ENCODE measurements at regions not wholly inside any gene's neighbourhood (a gene's known extent, or its start where the extent isn't known, plus 50 kb on each side); places are given as distances from the start of the nearest gene placed in this dataset.
"Not testable (repeated sequence)": the region's sequence is repeated elsewhere in the genome, so short reads cannot be mapped to it uniquely, and the experiment has no call there.

DNA sequence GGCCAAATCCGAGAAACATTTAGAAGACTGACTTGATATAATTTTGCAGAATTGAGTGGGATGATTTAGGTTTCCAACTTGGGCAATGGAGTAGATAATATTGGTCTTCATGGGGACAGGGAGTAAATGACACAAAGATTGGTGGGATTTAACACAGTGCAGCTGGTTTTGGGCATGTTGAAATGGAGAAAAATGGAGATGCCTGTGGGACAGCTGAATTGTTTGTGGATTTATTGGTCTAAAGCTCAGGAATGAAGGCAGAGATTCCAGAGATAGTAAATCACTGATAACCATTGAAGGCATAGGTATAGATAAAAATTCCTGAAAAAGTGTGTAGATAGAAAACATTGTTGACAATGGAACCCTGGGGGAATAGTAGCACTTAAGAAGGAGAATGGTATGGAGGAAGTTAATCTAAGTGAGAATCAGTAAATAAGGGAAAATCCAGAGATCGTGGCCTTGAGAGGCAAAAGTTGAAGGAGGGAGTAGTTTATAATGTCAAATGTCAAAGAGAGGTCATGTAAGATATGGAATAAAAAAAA is 120.9 kb upstream of the ATP2B1 start:
- no peak for DNase-seq

DNA sequence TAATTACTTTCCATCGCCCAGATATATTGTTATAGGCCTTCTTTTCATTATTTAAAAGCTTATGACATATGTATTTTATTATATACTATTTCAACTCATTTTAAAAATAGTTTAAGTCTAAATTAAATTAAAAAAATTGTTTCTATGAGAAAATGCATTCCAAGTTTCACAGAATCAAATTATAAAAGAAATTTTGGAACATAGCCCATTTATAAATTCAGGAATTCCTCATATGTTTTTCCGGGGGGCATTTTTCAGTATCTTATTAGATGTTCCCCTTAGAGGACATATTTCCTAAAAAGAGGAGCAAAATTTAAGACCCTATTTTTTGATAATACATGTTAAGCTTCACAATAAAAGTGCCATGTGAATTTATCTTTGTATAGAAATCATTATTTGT is 119.9 kb upstream of the ATP2B1 start:
- DNase-seq: no peak

DNA sequence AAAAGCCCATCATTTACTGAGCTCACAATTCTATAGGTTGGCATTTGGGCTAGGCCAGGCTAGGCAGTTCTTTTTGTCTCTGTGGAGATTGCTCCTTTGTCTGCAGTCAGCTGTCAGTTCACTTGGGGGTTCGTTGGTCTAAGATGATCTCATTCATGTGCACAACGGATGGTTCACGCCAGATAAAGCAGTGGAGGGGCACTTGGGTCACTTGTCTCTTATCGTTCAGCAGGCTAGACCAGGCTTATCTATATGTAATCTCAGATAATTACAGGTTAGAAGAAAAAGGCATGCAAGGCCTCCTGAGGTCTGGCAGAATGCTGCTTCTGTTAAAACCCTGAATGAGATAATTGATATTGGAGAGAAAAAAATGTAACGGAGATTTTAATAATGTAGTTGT is 119.0 kb upstream of the ATP2B1 start:
- DNase-seq: no peak

DNA sequence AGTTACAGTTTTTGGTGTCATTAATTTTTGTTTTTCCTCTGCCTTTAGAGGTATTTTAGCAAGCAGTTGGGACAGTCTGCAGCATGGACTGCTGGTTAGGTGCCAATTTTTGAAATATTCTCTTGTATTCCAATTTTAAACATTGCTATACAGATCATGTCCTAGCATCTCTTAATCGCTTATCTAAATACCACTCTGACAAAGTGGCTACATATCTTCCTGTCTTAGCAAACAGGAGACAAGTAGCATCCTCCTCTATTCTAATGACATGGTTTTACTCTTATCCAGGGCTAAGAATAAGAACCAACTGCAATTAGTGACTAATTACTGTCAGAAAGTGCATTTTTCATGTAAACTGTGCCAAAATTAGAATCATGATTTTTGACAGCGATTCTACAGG is 117.8 kb upstream of the ATP2B1 start:
- DNase-seq: no peak

DNA sequence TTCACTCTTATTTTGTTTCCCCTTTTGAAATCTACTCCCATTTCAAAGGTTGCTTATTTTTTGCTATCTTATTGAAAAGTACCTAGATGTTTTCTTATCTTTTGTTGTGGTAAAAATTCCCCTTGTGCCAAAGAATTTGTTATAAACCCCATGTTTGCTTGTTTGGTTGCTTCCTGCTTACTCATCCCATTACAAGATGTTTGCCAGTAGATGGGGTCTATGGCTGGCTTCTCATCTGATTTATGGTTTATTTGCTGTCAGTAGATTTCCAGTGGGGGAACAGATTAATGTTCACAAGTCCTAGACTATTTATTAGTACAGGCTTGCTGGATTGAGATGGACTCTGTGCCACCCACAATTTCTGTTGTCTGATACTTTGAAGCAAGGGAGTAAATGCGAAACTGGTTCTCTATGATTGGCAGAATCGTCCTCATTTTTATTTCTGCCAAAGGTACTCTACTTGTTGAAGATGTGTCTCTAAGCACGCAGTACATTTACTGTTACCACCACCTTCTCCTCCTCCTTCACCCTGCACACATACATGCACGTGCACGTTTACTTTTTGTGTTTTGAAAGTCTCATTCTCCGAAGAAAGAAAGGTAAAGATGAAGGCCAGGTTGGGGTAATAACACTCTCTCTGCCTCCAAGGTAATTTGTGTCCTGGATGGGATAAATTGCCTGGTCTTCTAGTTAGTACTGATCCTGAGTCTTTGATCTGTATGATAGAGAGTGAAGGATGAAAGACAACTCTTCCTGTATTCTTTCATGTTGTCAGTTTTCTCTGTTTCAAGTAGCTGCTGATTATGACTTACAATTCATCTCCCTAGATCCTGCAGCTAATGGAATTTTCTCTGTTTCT is 117.2 kb upstream of the ATP2B1 start:
- no peak for DNase-seq

DNA sequence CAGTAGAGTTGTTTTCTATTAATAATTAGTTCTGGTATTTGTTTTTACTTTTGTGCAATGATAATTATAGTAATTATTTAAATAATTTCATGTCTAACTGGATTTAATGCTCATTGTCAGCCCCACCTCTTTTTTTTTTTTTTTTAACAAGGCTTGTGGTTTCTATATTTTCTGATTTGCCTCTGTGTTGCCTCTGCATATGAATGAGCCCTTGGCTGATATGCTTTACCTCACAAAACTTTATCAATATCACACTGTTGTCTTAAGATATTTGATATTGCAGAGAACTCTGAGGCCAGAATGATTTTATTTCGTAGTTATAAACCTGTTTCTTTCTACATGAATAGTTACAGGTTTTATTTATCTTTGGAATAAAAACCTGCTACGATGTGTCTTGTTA is 116.2 kb upstream of the ATP2B1 start:
- no peak for DNase-seq

DNA sequence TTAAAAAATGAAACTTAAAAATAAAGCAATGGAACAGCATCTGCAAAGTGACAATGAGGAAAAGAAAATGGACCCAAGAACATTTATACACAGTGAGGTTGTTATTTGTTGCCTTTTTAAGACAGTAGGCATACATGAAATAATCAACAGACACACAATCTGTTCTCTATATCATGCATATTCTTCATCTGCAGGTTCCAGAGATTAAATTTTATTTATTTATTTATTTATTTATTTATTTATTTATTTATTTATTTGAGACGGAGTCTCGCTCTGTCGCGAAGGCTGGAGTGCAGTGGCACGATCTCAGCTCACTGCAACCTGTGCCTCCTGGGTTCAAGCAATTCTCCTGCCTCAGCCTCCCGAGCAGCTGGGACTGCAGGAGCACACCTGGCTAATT is 114.4 kb upstream of the ATP2B1 start:
- not testable (repeated sequence) for DNase-seq

DNA sequence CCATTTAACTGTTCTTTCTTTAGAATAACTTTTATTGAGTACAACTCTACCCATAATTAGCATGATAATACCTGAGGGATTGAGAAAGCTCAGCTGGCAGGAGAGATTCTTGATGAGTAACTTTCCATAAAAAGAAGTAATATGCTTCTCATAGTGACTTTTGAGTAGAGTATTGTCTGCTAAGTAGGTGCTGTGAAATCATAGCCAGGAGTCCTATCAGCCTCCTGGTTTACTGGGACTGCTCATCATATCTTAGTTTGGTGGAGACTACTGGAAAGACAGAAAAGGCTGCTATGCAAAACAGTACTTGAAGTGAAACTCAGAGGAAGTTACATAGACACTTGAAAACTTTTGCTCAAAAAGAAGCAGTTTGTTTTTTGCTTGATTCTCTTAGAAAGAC is 113.3 kb upstream of the ATP2B1 start:
- DNase-seq: no peak

DNA sequence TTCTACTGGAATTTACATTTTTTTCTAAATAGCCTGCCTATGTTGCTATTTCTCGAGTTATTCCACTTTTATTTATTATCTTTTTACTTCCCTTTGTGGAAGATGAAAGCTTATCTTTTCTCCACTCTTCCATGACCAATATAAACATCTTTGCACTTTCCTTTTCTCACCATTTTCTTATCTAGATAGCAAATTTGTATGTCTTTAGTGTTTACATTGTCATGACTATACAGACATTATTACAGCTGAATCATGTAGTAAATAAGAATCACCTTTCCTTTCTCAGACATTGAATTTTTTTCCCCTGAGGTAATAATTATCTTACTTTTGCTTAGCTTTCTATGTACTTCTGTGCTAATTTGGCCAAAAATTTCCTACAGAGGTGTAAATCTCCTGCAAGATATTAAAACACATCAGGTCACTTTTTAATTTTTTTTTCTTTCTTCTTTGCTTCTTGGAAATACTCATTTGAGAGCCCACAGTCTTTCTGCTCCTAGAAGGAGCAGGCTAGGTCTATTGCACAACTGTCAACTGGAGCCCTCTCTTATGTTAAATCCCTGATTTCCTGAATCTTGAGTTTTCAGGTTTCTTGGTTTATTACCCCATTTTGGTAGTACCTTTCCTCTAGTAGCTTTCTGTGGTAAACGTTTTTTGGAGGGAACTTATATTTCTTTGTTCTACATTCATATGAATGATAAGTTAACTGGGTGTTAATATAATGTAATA is 109.0 kb upstream of the ATP2B1 start:
- DNase-seq: no peak

DNA sequence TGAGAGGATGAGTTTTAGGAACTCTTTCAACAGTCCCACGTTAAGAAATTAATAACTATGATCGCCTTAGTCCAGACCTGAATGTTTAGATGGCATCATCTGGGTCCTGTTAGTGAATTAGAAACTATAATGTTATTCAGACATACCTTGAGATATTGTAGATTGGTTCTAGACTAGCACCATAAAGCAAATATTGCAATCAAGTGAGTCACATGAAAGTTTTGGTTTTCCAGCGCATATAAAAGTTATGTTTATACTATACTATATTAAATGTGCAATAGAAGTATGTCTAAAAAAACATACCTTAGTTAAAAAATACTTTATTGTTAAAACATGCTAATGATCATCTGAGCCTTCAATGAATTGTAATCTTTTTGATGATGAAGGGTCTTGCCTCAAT is 106.6 kb upstream of the ATP2B1 start:
- no peak for DNase-seq

DNA sequence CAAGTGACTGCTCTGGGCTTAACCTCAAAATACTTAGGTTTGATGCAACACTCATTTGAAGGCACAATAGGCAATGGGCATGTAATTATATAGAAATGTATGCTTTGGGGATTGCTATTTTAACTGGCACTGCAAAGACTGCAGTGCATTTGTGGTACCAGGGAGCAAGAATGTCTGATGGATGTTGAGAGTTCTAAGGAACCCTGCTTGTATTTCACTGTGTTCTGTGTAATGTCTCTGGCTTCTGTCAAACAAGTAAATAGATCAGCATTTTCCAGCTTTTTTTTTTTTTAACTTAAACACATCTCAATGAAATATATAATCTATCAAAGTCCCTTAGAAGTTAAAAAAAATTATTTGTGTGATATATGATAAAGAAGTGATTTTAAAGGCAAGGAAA is 94.8 kb upstream of the ATP2B1 start:
- no peak for DNase-seq

DNA sequence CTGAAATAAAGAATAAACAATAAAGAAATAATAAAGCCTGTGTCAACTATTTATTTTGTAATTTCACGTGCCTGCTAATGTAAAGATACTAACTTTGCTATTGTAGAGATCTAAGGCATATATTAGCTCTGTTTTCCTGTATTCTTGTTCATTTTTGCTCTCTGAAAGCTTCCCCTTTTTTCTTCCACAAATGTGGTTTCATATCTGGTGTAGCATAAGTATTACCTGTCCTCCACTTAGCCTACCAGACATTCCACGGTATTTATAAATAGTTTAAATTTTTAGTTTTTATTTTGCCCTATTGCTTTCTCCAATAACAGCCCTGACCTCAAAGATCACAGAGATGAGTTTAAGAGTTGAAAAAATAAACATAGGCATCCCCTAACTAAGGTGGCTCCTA is 92.6 kb upstream of the ATP2B1 start:
- no peak for DNase-seq

DNA sequence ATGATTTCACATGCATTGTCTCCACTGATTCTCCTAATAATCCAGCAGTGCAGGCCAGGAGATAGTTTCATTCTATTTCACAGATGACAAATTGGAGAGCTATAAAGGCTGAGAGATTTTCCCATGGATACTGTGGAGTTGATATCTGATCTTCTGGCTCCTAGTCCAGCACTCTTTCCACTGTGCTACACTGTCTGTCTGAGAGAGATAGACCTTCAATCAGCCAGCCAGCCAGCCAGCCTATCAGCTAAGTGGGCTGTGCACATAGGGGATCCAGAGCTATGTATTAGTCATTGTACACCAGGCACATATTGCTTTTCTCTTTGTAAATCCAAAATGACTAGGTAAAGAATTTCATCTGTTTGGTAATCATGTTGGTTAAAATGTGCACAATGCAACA is 91.8 kb upstream of the ATP2B1 start:
- DNase-seq: no peak

DNA sequence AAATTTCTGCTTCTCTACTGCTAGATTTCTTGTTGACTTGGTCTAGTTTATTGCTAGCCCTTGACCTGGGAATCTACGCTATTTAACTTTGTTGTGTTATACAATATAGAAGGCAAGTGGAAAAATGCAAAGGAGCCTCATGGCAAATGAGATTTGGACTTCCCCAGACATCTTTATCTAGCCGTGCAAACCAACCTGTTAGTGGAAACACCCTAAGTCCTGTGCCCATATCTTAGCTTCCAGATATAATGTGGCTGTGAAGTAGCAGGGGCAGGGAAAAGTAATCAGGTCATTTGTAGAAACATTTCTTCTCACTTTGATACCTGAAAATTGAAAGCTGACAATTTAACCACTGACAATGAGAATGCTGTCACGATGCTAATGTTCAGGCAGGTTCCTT is 90.7 kb upstream of the ATP2B1 start:
- no peak for DNase-seq

DNA sequence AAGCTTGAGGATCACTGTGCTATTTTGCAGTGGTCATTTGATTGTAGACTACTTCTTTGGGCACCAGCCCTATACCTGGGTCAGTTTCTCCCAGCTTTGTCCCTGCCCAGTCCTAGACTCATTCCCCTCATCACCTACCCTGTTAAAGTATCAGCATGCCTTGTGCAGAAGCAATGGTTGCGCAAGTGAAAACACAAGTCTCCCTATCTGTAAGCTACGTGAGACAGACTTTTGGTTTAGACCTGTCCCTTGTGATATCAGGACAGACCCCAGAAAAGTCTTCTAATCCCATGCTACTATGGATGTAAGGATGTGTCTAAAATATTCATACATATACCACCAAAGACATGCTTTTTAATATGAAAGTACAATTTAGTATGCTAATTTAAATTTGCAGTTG is 88.8 kb upstream of the ATP2B1 start:
- no peak for DNase-seq

DNA sequence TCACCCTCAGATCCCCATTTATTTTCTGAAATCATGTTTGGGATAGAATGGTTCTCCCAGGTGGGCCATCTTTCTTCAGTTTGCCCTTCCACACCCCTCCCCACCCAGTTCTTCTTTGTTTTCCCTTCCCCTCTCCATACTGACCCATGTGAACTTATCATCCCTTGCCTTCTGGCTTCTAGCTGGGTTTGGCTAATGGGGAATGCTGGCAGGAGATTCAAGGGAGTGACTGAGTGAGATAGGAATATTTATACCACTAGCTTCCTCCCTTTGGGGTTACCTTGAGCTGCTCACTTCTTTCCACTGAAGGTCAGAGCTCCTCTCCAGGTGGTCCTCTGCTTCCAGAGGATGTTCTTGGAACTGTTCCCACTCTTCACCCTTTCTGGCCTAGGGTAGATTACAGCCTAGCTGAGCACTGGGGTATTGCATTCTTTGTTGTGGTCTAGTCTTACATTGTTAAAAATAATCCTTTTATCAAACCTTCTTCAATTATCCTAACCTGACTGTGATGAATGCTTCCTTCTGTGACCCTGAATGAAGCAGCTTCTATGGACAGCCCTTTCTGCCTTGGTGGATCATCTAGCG is 88.3 kb upstream of the ATP2B1 start:
- DNase-seq: no peak

DNA sequence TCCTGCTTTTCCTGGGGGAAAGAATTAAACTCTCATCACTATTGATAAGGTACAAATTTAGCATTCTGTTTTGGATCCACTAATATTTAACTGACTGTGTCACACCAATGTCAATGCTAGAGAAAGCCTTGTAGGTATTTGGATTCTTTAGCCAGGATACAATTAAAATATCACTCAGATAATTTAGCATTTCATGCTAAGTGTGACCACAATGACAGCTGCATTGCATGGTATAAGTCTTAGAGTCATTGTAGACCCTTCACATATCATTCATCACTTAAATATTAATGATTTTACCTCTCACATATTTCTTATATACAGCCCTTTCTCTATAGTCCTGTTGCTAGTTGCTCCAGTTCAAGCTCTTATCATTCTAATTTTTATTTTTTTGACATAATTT is 85.3 kb upstream of the ATP2B1 start:
- DNase-seq: no peak

DNA sequence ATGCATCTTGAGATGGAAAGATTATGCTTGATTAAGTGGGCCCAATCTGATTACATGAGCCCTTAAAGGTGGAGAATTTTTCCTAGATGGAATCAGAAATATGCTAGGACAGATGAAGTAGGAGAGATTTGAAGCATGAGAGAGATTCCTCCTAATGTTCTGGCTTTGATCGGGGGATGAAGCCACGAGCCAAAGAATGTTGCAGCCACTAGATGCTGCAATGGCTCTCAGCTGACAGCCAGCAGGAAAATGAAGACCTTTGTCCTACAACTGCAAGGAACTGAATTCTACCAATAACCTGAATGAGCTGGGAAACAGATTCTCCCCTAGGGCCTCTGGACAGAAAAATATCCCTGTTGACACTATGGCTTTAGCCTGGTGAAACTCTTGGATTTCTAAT is 82.6 kb upstream of the ATP2B1 start:
- no peak for DNase-seq

DNA sequence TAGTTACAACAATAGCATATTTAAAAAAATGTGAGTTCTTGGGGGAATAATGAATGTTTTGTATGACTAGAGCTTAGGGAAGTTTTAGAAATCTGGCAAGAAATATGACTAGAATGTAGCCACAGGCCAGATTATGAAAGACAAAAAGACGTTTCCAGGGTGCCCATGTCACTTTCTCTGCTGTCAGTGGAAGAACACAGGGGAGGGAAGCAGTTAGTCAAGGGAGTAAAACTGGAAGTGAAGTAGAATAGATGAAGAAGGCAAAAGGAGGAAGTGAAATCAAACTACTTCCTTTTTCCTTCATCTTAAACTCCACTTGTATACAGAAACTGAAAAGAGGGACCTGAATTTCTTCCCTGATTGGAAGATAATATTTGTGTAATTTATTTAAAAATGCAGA is 81.2 kb upstream of the ATP2B1 start:
- DNase-seq: no peak

DNA sequence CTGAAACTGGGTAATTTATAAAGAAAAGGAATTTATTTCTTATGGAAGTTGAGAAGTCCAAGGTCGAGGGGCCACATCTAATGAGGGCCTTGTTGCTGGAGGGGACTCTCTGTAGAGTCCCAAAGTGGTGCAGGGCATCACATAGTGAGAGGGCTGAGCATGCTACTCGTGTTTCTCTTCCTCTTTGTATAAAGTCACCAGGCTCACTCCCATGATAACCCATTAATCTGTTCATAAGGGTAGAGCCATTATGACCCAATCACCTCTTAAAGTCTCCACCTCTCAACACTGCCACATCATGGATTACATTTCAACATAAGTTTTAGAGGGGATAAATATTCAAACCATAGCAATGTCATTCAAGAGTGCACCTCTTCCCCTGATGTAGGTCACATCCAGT is 79.1 kb upstream of the ATP2B1 start:
- DNase-seq: no peak

DNA sequence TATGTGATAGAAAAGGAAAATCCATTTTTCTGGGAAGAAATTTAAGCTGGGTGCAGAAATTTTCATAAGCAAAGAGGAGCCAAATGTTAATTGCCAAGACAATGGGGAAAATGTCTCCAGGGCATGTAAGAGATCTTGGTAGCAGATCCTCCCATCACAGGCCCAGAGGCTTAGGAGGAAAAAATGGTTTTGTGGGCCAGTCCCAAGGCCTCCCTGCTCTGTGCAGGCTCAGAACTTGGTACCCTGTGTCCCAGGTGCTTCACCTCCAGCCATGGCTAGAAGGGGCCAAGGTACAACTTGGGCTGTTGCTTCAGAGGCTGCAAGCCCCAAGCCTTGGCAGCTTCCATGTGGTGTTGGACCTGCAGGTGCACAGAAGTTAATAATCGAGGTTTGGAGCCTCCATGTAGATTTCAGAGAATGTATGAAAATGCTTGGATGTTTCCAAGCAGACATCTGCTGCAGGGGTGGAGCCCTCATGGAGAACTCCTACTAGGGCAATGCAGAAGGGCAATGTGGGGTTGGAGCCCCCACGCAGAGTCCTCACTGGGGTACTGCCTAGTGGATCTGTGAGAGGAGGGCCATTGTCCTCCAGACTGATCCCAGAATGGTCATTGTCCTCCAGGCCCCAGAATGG is 77.7 kb upstream of the ATP2B1 start:
- no peak for DNase-seq

DNA sequence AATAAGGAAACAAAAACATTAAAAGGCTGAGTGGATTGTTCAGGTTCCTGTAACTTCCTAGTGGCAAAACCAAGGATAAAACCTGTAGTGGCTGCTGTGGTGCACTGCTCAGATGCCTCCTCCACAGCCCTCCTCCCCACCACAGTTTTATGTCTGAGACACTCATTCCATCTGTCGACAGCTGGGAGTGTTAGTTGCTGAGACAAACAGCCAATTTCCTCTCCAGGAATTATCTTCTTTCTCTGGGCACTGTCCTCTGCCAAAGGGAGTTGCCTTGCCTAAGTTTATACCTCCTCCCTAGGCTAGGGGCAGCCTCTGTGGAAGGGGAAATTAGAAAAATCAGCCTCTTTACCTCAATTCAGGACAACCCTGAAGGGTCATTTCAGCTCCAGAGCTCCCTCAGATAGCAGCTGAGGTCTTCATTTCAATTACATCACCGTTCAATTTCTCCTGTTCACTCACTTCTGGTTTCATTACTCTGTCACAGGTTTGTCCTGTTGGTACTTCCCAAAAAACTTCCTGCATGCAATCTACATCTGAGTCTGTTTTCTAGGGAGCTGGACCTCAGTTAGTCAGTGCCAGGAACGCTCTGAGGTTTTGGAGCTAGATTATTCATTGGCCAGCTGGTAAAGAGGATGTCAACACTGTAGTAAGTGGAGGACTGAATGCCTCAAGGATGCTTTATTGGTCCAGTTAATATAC is 74.9 kb upstream of the ATP2B1 start:
- no peak for DNase-seq

DNA sequence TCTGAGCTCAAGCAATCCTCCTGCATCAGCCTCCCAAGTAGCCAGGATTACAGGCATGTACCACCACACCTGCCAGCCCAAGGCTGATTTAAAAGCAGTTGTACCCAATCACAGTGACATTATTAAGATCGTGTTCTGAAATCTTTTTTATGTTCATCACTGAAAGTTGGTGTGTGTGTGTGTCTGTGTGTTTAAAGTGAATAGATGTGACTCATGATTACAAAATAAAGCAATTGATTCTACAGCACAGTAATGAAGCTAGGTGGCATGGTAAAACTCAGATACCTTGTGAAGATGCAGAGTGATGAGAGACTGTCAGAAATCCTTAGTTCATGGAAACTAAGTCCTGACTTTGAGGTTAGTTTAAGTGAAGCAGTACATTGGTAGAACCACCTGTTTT is 74.2 kb upstream of the ATP2B1 start:
- no peak for DNase-seq

Measured in activated gamma-delta T cell treated with Interleukin-2 at 50 U/mL for 16 hours (primary cell).